Caco-2 (cell line): ENCODE measurements at regions not wholly inside any gene's neighbourhood (a gene's known extent, or its start where the extent isn't known, plus 50 kb on each side); places are given as distances from the start of the nearest gene placed in this dataset.

ENCODE experiments used
- BruUV-seq: library from RNA; stranded (reverse); fragments of 400-500 nt; replicated peaks from 2 replicates; lab custom pipeline; 2021; lab: Mats Ljungman, UMichigan
- CTCF ChIA-PET: fragments of 300-600 bp; sonication (Branson Sonifier 250); formaldehyde crosslinking; loops from one replicate; lab custom pipeline; 2022; ENCODE audit warnings: antibody characterized with exemption; lab: Charles Lee
- POLR2A ChIA-PET: fragments of 300-600 bp; sonication (Branson Sonifier 250); formaldehyde crosslinking; loops from one replicate; lab custom pipeline; 2022; ENCODE audit warnings: antibody characterized with exemption; lab: Charles Lee
- DNase-seq, 2 experiments: peaks; one replicate each; pipeline versions ENCODE4 v3.0.0 to v3.0.0-alpha.2; 2020 to 2022
- H3K27me3 ChIP-seq: replicated peaks from 2 replicates; pipeline ENCODE4 v1.6.0; 2011; ENCODE audit warnings: low read length; ENCODE audit not compliant: control insufficient read depth, insufficient read depth
- H3K36me3 ChIP-seq: 2 replicates; pipeline ENCODE4 v1.5.1; 2011; ENCODE audit warnings: low read length; ENCODE audit not compliant: control insufficient read depth, insufficient read depth
- H3K4me1 ChIP-seq: fragments of 250-450 bp; sonication (Bioruptor Pico); 2 replicates; pipeline ENCODE4 v1.5.1; 2020; ENCODE audit warnings: mild to moderate bottlenecking
- H3K4me3 ChIP-seq: 2 replicates; pipeline ENCODE4 v1.5.1; 2011; ENCODE audit warnings: low read depth, mild to moderate bottlenecking, control low read depth, low read length
- H3K9me3 ChIP-seq: fragments of 250-450 bp; sonication (Bioruptor Pico); 2 replicates; pipeline ENCODE4 v1.5.1; 2020; ENCODE audit warnings: mild to moderate bottlenecking, moderate library complexity
- H3K27ac Mint-ChIP-seq: one replicate; pipeline ENCODE4 v1.8.0; 2022; ENCODE audit warnings: mixed read lengths; ENCODE audit not compliant: unreplicated experiment
- H3K27me3 Mint-ChIP-seq: one replicate; pipeline ENCODE4 v1.8.0; 2022; ENCODE audit warnings: mixed read lengths; ENCODE audit not compliant: insufficient read depth, unreplicated experiment
- H3K36me3 Mint-ChIP-seq: one replicate; pipeline ENCODE4 v1.8.0; 2022; ENCODE audit warnings: mild to moderate bottlenecking, mixed read lengths; ENCODE audit not compliant: insufficient read depth, unreplicated experiment
- H3K4me1 Mint-ChIP-seq: one replicate; pipeline ENCODE4 v1.8.0; 2022; ENCODE audit warnings: low read depth, mixed read lengths; ENCODE audit not compliant: unreplicated experiment
- H3K4me3 Mint-ChIP-seq: one replicate; pipeline ENCODE4 v1.8.0; 2022; ENCODE audit warnings: mild to moderate bottlenecking, moderate library complexity, mixed read lengths; ENCODE audit not compliant: unreplicated experiment
- H3K9me3 Mint-ChIP-seq: one replicate; pipeline ENCODE4 v1.8.0; 2022; ENCODE audit warnings: mixed read lengths; ENCODE audit not compliant: unreplicated experiment
- CTCF ChIP-seq, 2 experiments: fragments of 200-600 bp in 1 of 2; IDR thresholded peaks; 1 replicate in 1 of 2; 2 replicates in 1 of 2; pipeline versions ENCODE4 v1.5.1 to v1.8.0; 2011 to 2022; ENCODE audit warnings: antibody characterized with exemption in 1 of 2, control low read depth in 1 of 2, inconsistent platforms in 1 of 2, low read depth in 1 of 2, low read length in 1 of 2, mild to moderate bottlenecking in 1 of 2, moderate library complexity in 1 of 2; ENCODE audit not compliant: insufficient read depth in 1 of 2, severe bottlenecking in 1 of 2, unreplicated experiment in 1 of 2
- intact Hi-C: fragments of 100-400 bp; cut with micrococcal nuclease; formaldehyde crosslinking; loops from one replicate; pipeline ENCODE4 v1.10.0; 2022; ENCODE audit not compliant: unreplicated experiment

DNA sequence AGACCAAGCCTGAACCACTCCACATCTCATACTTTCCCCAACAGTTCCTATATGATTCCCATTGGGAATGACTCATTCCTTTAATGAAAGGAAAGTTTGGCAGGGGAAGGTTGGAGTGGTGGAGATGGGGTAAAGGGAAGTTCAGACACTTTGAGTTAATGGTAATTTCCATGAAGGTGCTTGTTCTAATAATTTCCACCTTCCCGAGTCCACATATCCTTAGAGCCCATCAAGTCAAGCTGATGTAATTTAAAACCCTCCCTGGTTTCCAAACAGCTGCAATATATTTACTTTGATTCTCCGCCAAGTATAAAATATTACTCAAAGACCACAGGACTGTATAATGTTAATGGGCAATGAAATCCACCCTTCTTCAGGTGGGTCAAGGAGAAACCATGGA lies 95.0 kb upstream of the GALNT15 start:
- DNase-seq: no peak
- no peak overlapping the region for H3K4me3 ChIP-seq
- Mint-ChIP-seq H3K9me3 (peaks cover 36% of the 10 kb centered on the region), H3K27ac (no peak overlapping the region), H3K36me3 (no peaks in the 10 kb centered on the region), H3K4me3 (no peak overlapping the region), H3K4me1 (no peaks in the 10 kb centered on the region), H3K27me3 (no peaks in the 10 kb centered on the region)
- intact Hi-C loops: no loop called here
- ChIA-PET CTCF (no interaction called here), POLR2A (no interaction called here)
- no peaks in the 10 kb centered on the region for H3K36me3 ChIP-seq
- BruUV-seq: no TSS peak
- no peak for TF ChIP-seq CTCF (IDR thresholded peaks at IDR 0.05; ENCODE audit: insufficient read depth in 1 of 2, low read depth in 1 of 2, low read length in 1 of 2, severe bottlenecking in 1 of 2, unreplicated experiment in 1 of 2)
- no peaks in the 10 kb centered on the region for H3K4me1 ChIP-seq
- H3K9me3 ChIP-seq: 0 out of 2 replicates have a peak, but pooled peaks cover 21% of the 10 kb centered on the region
- no peaks in the 10 kb centered on the region for H3K27me3 ChIP-seq

- intact Hi-C loops: no loop called here
- CTCF ChIA-PET: no interaction called here
- DNase-seq: no peak
Observed at GRCh38 chr3:16081661-16082060, 92.8 kb upstream of the GALNT15 start.

GRCh38 chr3:16084887-16085286 lies 89.6 kb upstream of the GALNT15 start:
- H3K36me3 Mint-ChIP-seq: no peaks in the 10 kb centered on the region
- H3K27ac Mint-ChIP-seq: no peak overlapping the region
- 0 out of 2 replicates have a peak, but pooled peaks cover 16% of the 10 kb centered on the region for H3K9me3 ChIP-seq
- BruUV-seq: no TSS peak
- ChIA-PET CTCF (no interaction called here), POLR2A (no interaction called here)
- no peak for TF ChIP-seq CTCF (IDR thresholded peaks at IDR 0.05; ENCODE audit: insufficient read depth in 1 of 2, low read depth in 1 of 2, low read length in 1 of 2, severe bottlenecking in 1 of 2, unreplicated experiment in 1 of 2)
- intact Hi-C loops: no loop called here
- H3K36me3 ChIP-seq: no peaks in the 10 kb centered on the region
- no peaks in the 10 kb centered on the region for H3K27me3 ChIP-seq
- no peak for DNase-seq
- peaks cover 25% of the 10 kb centered on the region for H3K9me3 Mint-ChIP-seq
- no peaks in the 10 kb centered on the region for H3K4me1 Mint-ChIP-seq
- H3K4me3 ChIP-seq: no peak overlapping the region
- H3K4me3 Mint-ChIP-seq: no peak overlapping the region
- H3K4me1 ChIP-seq: no peaks in the 10 kb centered on the region
- H3K27me3 Mint-ChIP-seq: no peaks in the 10 kb centered on the region

More at GRCh38 chr3:16081661-16082060, 92.8 kb upstream of the GALNT15 start:
- Mint-ChIP-seq H3K27ac (no peak overlapping the region), H3K27me3 (no peaks in the 10 kb centered on the region), H3K9me3 (peaks cover 36% of the 10 kb centered on the region), H3K36me3 (no peaks in the 10 kb centered on the region), H3K4me1 (no peaks in the 10 kb centered on the region), H3K4me3 (no peak overlapping the region)
- POLR2A ChIA-PET: no interaction called here
- 0 out of 2 replicates have a peak, but pooled peaks cover 21% of the 10 kb centered on the region for H3K9me3 ChIP-seq
- TF ChIP-seq CTCF (IDR thresholded peaks at IDR 0.05; ENCODE audit: insufficient read depth in 1 of 2, low read depth in 1 of 2, low read length in 1 of 2, severe bottlenecking in 1 of 2, unreplicated experiment in 1 of 2): no peak
- no TSS peak for BruUV-seq
- H3K4me1 ChIP-seq: no peaks in the 10 kb centered on the region
- H3K4me3 ChIP-seq: no peak overlapping the region
- H3K36me3 ChIP-seq: no peaks in the 10 kb centered on the region
- H3K27me3 ChIP-seq: no peaks in the 10 kb centered on the region
